ENCODE measurements at regions not wholly inside any gene's neighbourhood (a gene's known extent, or its start where the extent isn't known, plus 50 kb on each side); places are given as distances from the start of the nearest gene placed in this dataset.

DNA sequence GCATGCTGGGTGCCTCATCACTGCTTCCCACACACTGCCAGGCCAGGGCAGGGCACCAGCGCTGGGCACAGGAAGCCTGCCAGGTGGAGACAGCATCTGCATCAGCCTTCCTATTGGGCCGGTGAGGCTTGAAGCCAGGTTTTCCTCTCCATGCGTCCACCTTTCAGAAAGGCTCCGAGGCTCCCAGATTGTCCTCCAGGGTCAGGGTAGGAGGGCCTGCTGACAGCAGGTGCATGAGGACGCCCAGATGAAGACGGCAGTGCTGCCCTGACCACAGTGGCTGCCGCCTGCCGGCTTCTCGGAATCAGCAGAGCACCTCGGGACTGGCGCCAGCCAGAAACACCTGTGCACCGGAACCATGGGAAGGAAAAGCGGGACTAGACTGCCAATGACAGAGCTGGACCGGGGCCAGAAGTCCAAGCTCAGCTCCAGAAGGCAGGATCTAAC, 170.5 kb upstream of the CST7 start:
- TF ChIP-seq EZH2 (optimal IDR thresholded peaks at IDR 0.05; ENCODE audit: low read depth, low read length) (no peak), EZH2phosphoT487 (IDR thresholded peaks at IDR 0.05; ENCODE audit: low read length) (no peak), CTCF (IDR thresholded peaks at IDR 0.05; ENCODE audit: low read length) (no peak)
- H3K4me2 ChIP-seq (ENCODE audit: low read depth, low read length): no peak overlapping the region
- H3K9me2 ChIP-seq (replicated peaks; ENCODE audit: insufficient read depth, low read length): no peaks in the 10 kb centered on the region
- H3K27ac ChIP-seq (ENCODE audit: low read length): no peak overlapping the region
- H3K4me1 ChIP-seq (ENCODE audit: low read length): peaks cover 33% of the 10 kb centered on the region
- DNase-seq: no peak
- H3K4me3 ChIP-seq (ENCODE audit: low read length): no peak overlapping the region
- H2AFZ ChIP-seq (ENCODE audit: low read length): no peak overlapping the region
- no peaks in the 10 kb centered on the region for H3K27me3 ChIP-seq (replicated peaks; ENCODE audit: insufficient read depth, low read length)
- no peak overlapping the region for H3K9ac ChIP-seq (ENCODE audit: low read length)
- no peaks in the 10 kb centered on the region for H3F3A ChIP-seq (ENCODE audit: insufficient read depth, low read length)
- H3K36me3 ChIP-seq (replicated peaks; ENCODE audit: insufficient read depth, low read length): no peaks in the 10 kb centered on the region
- H3K79me2 ChIP-seq (ENCODE audit: low read length): no peaks in the 10 kb centered on the region
- H4K20me1 ChIP-seq (ENCODE audit: insufficient read depth, low read length): no peaks in the 10 kb centered on the region
- no peaks in the 10 kb centered on the region for H3K9me3 ChIP-seq (replicated peaks; ENCODE audit: insufficient read depth, low read length)

DNA sequence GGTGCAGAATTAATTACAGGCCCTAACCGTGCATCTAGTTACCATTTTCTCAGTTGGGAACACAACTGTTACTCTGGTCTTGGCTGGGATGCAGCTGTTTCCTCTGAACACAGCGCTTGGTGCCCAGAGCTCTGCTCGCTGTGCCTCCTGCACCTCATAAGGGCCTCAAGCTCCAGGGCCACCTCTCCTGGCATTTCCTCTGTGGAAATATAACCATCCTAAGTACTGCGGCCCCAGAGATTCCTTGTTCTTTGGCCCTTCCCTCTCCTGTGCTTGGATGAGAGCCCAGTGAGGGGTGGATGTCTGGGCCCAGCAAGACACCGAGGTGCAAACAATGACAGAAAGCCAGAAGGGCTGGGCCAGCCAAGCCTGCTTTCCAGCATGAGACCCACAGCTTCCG, 169.9 kb upstream of the CST7 start:
- H3K4me1 ChIP-seq (ENCODE audit: low read length): peaks cover 32% of the 10 kb centered on the region
- no peaks in the 10 kb centered on the region for H3K27me3 ChIP-seq (replicated peaks; ENCODE audit: insufficient read depth, low read length)

GRCh38 chr20:24779946-24780345, 169.1 kb upstream of the CST7 start:
- H3K4me1 ChIP-seq (ENCODE audit: low read length): peaks cover 35% of the 10 kb centered on the region
- DNase-seq: no peak
- H3K27ac ChIP-seq (ENCODE audit: low read length): no peak overlapping the region
- no peak for TF ChIP-seq EZH2 (optimal IDR thresholded peaks at IDR 0.05; ENCODE audit: low read depth, low read length)
- TF ChIP-seq CTCF (IDR thresholded peaks at IDR 0.05; ENCODE audit: low read length): no peak
- TF ChIP-seq EZH2phosphoT487 (IDR thresholded peaks at IDR 0.05; ENCODE audit: low read length): no peak
- H3K27me3 ChIP-seq (replicated peaks; ENCODE audit: insufficient read depth, low read length): no peaks in the 10 kb centered on the region
- H3K36me3 ChIP-seq (replicated peaks; ENCODE audit: insufficient read depth, low read length): no peaks in the 10 kb centered on the region
- no peak overlapping the region for H3K9ac ChIP-seq (ENCODE audit: low read length)
- H4K20me1 ChIP-seq (ENCODE audit: insufficient read depth, low read length): no peaks in the 10 kb centered on the region
- H3K9me2 ChIP-seq (replicated peaks; ENCODE audit: insufficient read depth, low read length): no peaks in the 10 kb centered on the region
- peaks cover 8% of the 10 kb centered on the region for H3F3A ChIP-seq (ENCODE audit: insufficient read depth, low read length)
- H3K4me2 ChIP-seq (ENCODE audit: low read depth, low read length): no peak overlapping the region
- H3K79me2 ChIP-seq (ENCODE audit: low read length): no peaks in the 10 kb centered on the region
- H2AFZ ChIP-seq (ENCODE audit: low read length): no peak overlapping the region
- no peaks in the 10 kb centered on the region for H3K9me3 ChIP-seq (replicated peaks; ENCODE audit: insufficient read depth, low read length)
- H3K4me3 ChIP-seq (ENCODE audit: low read length): no peak overlapping the region

More for the DNA sequence above, 169.9 kb upstream of the CST7 start:
- Histone ChIP-seq H3K9me2 (replicated peaks; ENCODE audit: insufficient read depth, low read length) (no peaks in the 10 kb centered on the region), H4K20me1 (ENCODE audit: insufficient read depth, low read length) (no peaks in the 10 kb centered on the region), H3K79me2 (ENCODE audit: low read length) (no peaks in the 10 kb centered on the region), H3K36me3 (replicated peaks; ENCODE audit: insufficient read depth, low read length) (no peaks in the 10 kb centered on the region), H3K9ac (ENCODE audit: low read length) (no peak overlapping the region), H3K4me3 (ENCODE audit: low read length) (no peak overlapping the region), H3K4me2 (ENCODE audit: low read depth, low read length) (no peak overlapping the region), H3K9me3 (replicated peaks; ENCODE audit: insufficient read depth, low read length) (no peaks in the 10 kb centered on the region), H2AFZ (ENCODE audit: low read length) (no peak overlapping the region), H3F3A (ENCODE audit: insufficient read depth, low read length) (no peaks in the 10 kb centered on the region), H3K27ac (ENCODE audit: low read length) (no peak overlapping the region)
- no peak for TF ChIP-seq EZH2phosphoT487 (IDR thresholded peaks at IDR 0.05; ENCODE audit: low read length)
- TF ChIP-seq EZH2 (optimal IDR thresholded peaks at IDR 0.05; ENCODE audit: low read depth, low read length): no peak
- TF ChIP-seq CTCF (IDR thresholded peaks at IDR 0.05; ENCODE audit: low read length): no peak
- no peak for DNase-seq
